Smooth muscle cell (in vitro differentiated cells): ENCODE measurements at regions not wholly inside any gene's neighbourhood (a gene's known extent, or its start where the extent isn't known, plus 50 kb on each side); places are given as distances from the start of the nearest gene placed in this dataset.
"Not testable (repeated sequence)": the region's sequence is repeated elsewhere in the genome, so short reads cannot be mapped to it uniquely, and the experiment has no call there.

Experiments used
- DNase-seq: peaks from one replicate; lab custom pipeline; 2025; ENCODE audit not compliant: unreplicated experiment; lab: John Stamatoyannopoulos, UW
- H2AFZ ChIP-seq: fragments of 200-600 bp; sonication (generic); 2 replicates; pipeline ENCODE4 v1.6.0; 2016; ENCODE audit warnings: antibody characterized with exemption, low read depth, mild to moderate bottlenecking
- H3F3A ChIP-seq: fragments of 200-600 bp; sonication (generic); 2 replicates; pipeline ENCODE4 v1.6.0; 2017; ENCODE audit warnings: antibody characterized with exemption, low read depth
- H3K27ac ChIP-seq: fragments of 200-600 bp; sonication (generic); 2 replicates; pipeline ENCODE4 v1.5.1; 2016; ENCODE audit warnings: low read depth, mild to moderate bottlenecking
- H3K27me3 ChIP-seq: fragments of 200-600 bp; sonication (generic); 2 replicates; pipeline ENCODE4 v1.6.1; 2016; ENCODE audit warnings: low read depth, mild to moderate bottlenecking
- H3K36me3 ChIP-seq: fragments of 200-600 bp; sonication (generic); 2 replicates; pipeline ENCODE4 v1.5.1; 2016; ENCODE audit warnings: low read depth
- H3K4me1 ChIP-seq: fragments of 200-600 bp; sonication (generic); 2 replicates; pipeline ENCODE4 v1.5.1; 2016; ENCODE audit warnings: low read depth
- H3K4me2 ChIP-seq: fragments of 200-600 bp; sonication (generic); 2 replicates; pipeline ENCODE4 v1.6.0; 2016; ENCODE audit warnings: mild to moderate bottlenecking
- H3K4me3 ChIP-seq: fragments of 200-600 bp; sonication (generic); 2 replicates; pipeline ENCODE4 v1.5.1; 2016; ENCODE audit warnings: mild to moderate bottlenecking
- H3K79me2 ChIP-seq: fragments of 200-600 bp; sonication (generic); 2 replicates; pipeline ENCODE4 v1.6.0; 2016; ENCODE audit warnings: low read depth, mild to moderate bottlenecking
- H3K9ac ChIP-seq: fragments of 200-600 bp; sonication (generic); 2 replicates; pipeline ENCODE4 v1.6.0; 2016; ENCODE audit warnings: low read depth
- H3K9me3 ChIP-seq: fragments of 200-600 bp; sonication (generic); replicated peaks from 2 replicates; pipeline ENCODE4 v1.5.1; 2016; ENCODE audit warnings: low read depth
- H4K20me1 ChIP-seq: fragments of 200-600 bp; sonication (generic); 2 replicates; pipeline ENCODE4 v1.6.0; 2016; ENCODE audit warnings: low read depth
- WGBS: methylation state at CpG from one replicate; pipeline ENCODE4 v1.1.7; 2016; ENCODE audit warnings: low lambda C conversion rate; 5-methylcytosine and 5-hydroxymethylcytosine counted together
- TF ChIP-seq, protein P1 (sequence below): fragments of 200-600 bp; sonication (generic); IDR thresholded peaks from 2 replicates; pipeline ENCODE4 v1.5.1; 2017; ENCODE audit warnings: borderline replicate concordance, mild to moderate bottlenecking, antibody characterized with exemption; ENCODE audit not compliant: insufficient read depth, poor library complexity, severe bottlenecking

DNA sequence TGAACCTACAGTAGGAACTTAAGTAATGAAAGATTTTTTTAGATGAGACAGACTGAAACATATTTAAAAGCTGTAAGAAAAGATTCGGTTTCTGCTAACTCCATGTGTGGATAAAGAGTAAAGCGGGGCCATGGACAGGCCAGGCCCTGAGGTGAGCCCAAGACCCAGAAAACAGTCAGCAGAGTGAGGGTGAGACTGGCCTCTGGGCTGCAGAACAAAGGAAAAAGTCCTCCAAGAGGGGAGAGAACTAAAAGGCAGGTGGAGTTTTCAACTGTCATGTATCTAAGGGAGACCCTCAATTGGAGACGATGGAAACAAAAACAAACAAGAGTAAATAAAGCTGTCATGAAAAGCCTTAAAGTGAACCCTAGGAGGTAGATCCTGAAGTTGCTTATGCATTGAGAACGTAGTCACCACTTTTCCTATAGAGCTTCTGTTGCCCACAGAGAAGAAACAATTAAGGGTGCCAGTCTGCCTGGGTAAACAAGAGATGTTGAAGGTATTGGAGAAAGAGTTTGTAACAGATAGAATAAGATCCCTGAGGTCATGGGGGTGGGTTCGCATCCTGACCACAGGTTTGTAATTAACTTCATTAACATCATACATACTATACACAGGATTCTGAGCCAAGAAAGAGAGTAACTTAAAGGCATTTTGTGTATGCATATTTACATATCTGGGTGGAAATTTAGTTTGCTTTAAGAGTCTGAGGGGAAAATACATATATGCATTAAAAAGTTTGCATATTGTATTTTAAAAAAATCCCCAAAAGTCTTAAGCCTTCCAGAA is 268.7 kb upstream of the PDE3A start:
- Histone ChIP-seq H3K79me2 (no peaks in the 10 kb centered on the region), H3K36me3 (no peaks in the 10 kb centered on the region), H3K27ac (no peak overlapping the region), H3K9ac (no peak overlapping the region), H2AFZ (no peak overlapping the region), H3K9me3 (no peaks in the 10 kb centered on the region), H4K20me1 (no peaks in the 10 kb centered on the region), H3K4me2 (no peak overlapping the region), H3K4me3 (no peak overlapping the region), H3K4me1 (peaks cover 6% of the 10 kb centered on the region), H3F3A (no peaks in the 10 kb centered on the region), H3K27me3 (no peaks in the 10 kb centered on the region)
- DNase-seq: no peak
- 78% methylated on average over 5 of the region's 5 CpGs for WGBS
- TF ChIP-seq, protein P1, sequence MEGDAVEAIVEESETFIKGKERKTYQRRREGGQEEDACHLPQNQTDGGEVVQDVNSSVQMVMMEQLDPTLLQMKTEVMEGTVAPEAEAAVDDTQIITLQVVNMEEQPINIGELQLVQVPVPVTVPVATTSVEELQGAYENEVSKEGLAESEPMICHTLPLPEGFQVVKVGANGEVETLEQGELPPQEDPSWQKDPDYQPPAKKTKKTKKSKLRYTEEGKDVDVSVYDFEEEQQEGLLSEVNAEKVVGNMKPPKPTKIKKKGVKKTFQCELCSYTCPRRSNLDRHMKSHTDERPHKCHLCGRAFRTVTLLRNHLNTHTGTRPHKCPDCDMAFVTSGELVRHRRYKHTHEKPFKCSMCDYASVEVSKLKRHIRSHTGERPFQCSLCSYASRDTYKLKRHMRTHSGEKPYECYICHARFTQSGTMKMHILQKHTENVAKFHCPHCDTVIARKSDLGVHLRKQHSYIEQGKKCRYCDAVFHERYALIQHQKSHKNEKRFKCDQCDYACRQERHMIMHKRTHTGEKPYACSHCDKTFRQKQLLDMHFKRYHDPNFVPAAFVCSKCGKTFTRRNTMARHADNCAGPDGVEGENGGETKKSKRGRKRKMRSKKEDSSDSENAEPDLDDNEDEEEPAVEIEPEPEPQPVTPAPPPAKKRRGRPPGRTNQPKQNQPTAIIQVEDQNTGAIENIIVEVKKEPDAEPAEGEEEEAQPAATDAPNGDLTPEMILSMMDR: no peak

DNA sequence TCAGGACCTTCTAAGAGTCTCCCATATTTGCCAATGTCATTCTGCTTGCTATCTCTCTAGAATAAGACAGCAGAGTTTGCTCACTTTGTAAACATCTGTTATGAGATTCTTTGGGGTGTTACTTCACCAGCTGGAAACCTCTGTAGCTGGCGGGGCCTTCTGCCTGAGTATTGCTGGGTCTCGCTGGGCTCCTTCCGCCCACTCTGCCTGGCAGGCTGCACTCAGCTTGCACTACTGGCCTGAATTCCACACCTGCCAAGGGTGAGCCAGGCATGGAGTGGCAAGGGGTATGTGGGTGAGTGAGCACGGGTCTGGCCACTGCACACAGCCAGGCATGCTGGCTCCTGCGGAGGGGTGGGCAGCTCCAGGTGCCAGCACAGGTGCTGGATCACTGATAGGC is 267.3 kb upstream of the PDE3A start:
- H3K9me3 ChIP-seq: no peaks in the 10 kb centered on the region
- TF ChIP-seq, protein P1: no peak
- H3K9ac ChIP-seq: no peak overlapping the region

DNA sequence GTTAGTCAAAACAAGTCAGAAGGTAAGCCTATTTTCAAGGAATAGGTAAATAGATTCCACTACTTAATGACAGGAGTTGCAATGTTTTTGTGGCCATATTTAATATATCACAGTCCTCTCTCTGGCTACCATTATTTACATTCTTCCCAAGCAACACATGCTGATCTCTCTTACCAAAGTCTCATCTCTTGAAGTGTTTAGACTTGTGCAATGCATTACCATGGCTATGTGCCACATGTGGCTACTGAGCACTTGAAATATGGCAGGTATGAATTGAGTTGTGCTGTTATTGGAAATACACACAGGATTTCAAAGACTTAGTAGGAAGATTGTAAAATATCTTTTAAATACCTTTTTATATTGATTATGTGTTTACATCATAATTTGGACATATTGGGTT is 262.4 kb upstream of the PDE3A start:
- DNase-seq: no peak
- no peaks in the 10 kb centered on the region for H3K9me3 ChIP-seq
- H3K27ac ChIP-seq: no peak overlapping the region
- no peaks in the 10 kb centered on the region for H3K36me3 ChIP-seq
- no peaks in the 10 kb centered on the region for H3K27me3 ChIP-seq
- H4K20me1 ChIP-seq: no peaks in the 10 kb centered on the region
- no peak overlapping the region for H3K4me3 ChIP-seq
- no peaks in the 10 kb centered on the region for H3K79me2 ChIP-seq
- TF ChIP-seq, protein P1: no peak
- H2AFZ ChIP-seq: no peak overlapping the region
- no peak overlapping the region for H3K9ac ChIP-seq
- no peak overlapping the region for H3K4me2 ChIP-seq
- peaks cover 10% of the 10 kb centered on the region for H3K4me1 ChIP-seq
- no peaks in the 10 kb centered on the region for H3F3A ChIP-seq

More for the DNA sequence above, 267.3 kb upstream of the PDE3A start:
- no peak overlapping the region for H3K4me2 ChIP-seq
- no peaks in the 10 kb centered on the region for H4K20me1 ChIP-seq
- H2AFZ ChIP-seq: no peak overlapping the region
- no peaks in the 10 kb centered on the region for H3F3A ChIP-seq
- no peak overlapping the region for H3K4me3 ChIP-seq
- H3K27me3 ChIP-seq: no peaks in the 10 kb centered on the region
- WGBS: 71% methylated on average over 5 of the region's 5 CpGs
- H3K36me3 ChIP-seq: no peaks in the 10 kb centered on the region
- DNase-seq: no peak
- H3K27ac ChIP-seq: no peak overlapping the region
- H3K79me2 ChIP-seq: no peaks in the 10 kb centered on the region
- peaks cover 6% of the 10 kb centered on the region for H3K4me1 ChIP-seq

DNA sequence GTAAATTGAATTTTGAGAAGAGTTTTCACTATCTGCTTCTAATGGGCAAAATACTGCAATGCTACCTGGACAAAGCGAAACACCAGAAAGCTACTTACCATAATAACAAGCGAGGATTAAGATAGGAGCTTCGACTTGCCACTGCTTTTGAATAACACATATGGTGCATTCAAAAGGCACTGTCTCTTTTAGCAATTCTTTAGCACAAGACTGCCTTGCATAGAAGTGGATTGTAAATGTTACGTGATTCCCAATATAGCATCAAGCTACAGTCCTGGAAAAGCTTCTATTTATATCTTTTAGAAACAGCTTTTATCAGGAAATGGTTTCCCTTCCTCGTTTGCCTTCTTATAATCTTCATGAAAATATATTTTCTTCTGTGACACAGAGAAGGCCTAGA is 258.7 kb upstream of the PDE3A start:
- no peaks in the 10 kb centered on the region for H3K27me3 ChIP-seq
- no peak for DNase-seq
- peaks cover 10% of the 10 kb centered on the region for H3K4me1 ChIP-seq
- WGBS: 56% methylated on average over 5 of the region's 5 CpGs
- peak overlapping the region; percentile 30 for H2AFZ ChIP-seq
- TF ChIP-seq, protein P1: no peak
- H3K9me3 ChIP-seq: no peaks in the 10 kb centered on the region
- H3K4me2 ChIP-seq: no peak overlapping the region
- H3K4me3 ChIP-seq: no peak overlapping the region
- H3K27ac ChIP-seq: no peak overlapping the region
- H3F3A ChIP-seq: no peaks in the 10 kb centered on the region
- no peaks in the 10 kb centered on the region for H3K79me2 ChIP-seq
- no peaks in the 10 kb centered on the region for H3K36me3 ChIP-seq
- no peaks in the 10 kb centered on the region for H4K20me1 ChIP-seq
- H3K9ac ChIP-seq: no peak overlapping the region

DNA sequence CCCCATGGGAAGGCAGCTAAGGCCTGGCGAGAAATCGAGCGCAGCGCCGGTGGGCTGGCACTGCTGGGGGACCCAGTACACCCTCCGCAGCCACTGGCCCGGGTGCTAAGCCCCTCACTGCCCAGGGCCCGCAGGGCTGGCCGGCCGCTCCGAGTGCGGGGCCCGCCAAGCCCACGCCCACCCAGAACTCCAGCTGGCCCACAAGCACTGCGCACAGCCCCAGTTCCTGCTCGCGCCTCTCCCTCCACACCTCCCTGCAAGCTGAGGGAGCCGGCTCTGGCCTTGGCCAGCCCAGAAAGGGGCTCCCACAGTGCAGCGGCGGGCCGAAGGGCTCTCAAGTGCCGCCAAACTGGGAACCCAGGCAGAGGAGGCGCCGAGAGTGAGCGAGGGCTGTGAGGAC is 253.0 kb upstream of the PDE3A start:
- not testable (repeated sequence) for H3K4me3 ChIP-seq, H2AFZ ChIP-seq, H3F3A ChIP-seq, H3K9me3 ChIP-seq, H4K20me1 ChIP-seq, H3K27ac ChIP-seq, H3K4me1 ChIP-seq, H3K36me3 ChIP-seq, H3K4me2 ChIP-seq, H3K27me3 ChIP-seq, H3K9ac ChIP-seq, DNase-seq, H3K79me2 ChIP-seq
- 98% methylated on average over 16 of the region's 25 CpGs for WGBS
